ENCODE measurements at regions not wholly inside any gene's neighbourhood (a gene's known extent, or its start where the extent isn't known, plus 50 kb on each side); places are given as distances from the start of the nearest gene placed in this dataset.
"Not testable (repeated sequence)": the region's sequence is repeated elsewhere in the genome, so short reads cannot be mapped to it uniquely, and the experiment has no call there.

- Histone ChIP-seq H3K27me3 (ENCODE audit: insufficient read depth, low read length) (no peaks in the 10 kb centered on the region), H3K36me3 (ENCODE audit: insufficient read depth, low read depth, low read length) (no peaks in the 10 kb centered on the region), H3K4me1 (ENCODE audit: insufficient read depth, low read length) (no peaks in the 10 kb centered on the region)
Measured at GRCh38 chr17:22300177-22300576, 607.9 kb downstream of the KCNJ18 start.

GRCh38 chr17:22300731-22301352, 608.5 kb downstream of the KCNJ18 start:
- H3K4me3 ChIP-seq (ENCODE audit: low read length): no peak overlapping the region
- no peak overlapping the region for H3K9ac ChIP-seq (ENCODE audit: low read depth, low read length)
- H3K4me1 ChIP-seq (ENCODE audit: insufficient read depth, low read length): no peaks in the 10 kb centered on the region
- peaks cover 72% of the 10 kb centered on the region for H3K9me3 ChIP-seq (ENCODE audit: insufficient read depth, low read depth, low read length)
- no peaks in the 10 kb centered on the region for H3K36me3 ChIP-seq (ENCODE audit: insufficient read depth, low read depth, low read length)
- no peak overlapping the region for H3K27ac ChIP-seq (ENCODE audit: low read length)
- no peaks in the 10 kb centered on the region for H3K27me3 ChIP-seq (ENCODE audit: insufficient read depth, low read length)

More at GRCh38 chr17:22300177-22300576, 607.9 kb downstream of the KCNJ18 start:
- Histone ChIP-seq H3K9me3 (ENCODE audit: insufficient read depth, low read depth, low read length) (peaks cover 67% of the 10 kb centered on the region), H3K9ac (ENCODE audit: low read depth, low read length) (no peak overlapping the region), H3K4me3 (ENCODE audit: low read length) (no peak overlapping the region), H3K27ac (ENCODE audit: low read length) (no peak overlapping the region)

- Histone ChIP-seq H3K4me3 (ENCODE audit: low read length) (no peak overlapping the region), H3K9ac (ENCODE audit: low read depth, low read length) (no peak overlapping the region), H3K4me1 (ENCODE audit: insufficient read depth, low read length) (no peaks in the 10 kb centered on the region), H3K27me3 (ENCODE audit: insufficient read depth, low read length) (no peaks in the 10 kb centered on the region), H3K9me3 (ENCODE audit: insufficient read depth, low read depth, low read length) (peaks cover 76% of the 10 kb centered on the region), H3K36me3 (ENCODE audit: insufficient read depth, low read depth, low read length) (no peaks in the 10 kb centered on the region), H3K27ac (ENCODE audit: low read length) (no peak overlapping the region)
Measured at GRCh38 chr17:22301353-22301745, 609.0 kb downstream of the KCNJ18 start.

GRCh38 chr17:22303096-22303495, 610.8 kb downstream of the KCNJ18 start:
- Histone ChIP-seq H3K9me3 (ENCODE audit: insufficient read depth, low read depth, low read length) (peaks cover 93% of the 10 kb centered on the region), H3K9ac (ENCODE audit: low read depth, low read length) (no peak overlapping the region), H3K27ac (ENCODE audit: low read length) (no peak overlapping the region), H3K4me3 (ENCODE audit: low read length) (no peak overlapping the region), H3K36me3 (ENCODE audit: insufficient read depth, low read depth, low read length) (no peaks in the 10 kb centered on the region), H3K27me3 (ENCODE audit: insufficient read depth, low read length) (no peaks in the 10 kb centered on the region), H3K4me1 (ENCODE audit: insufficient read depth, low read length) (no peaks in the 10 kb centered on the region)

- Histone ChIP-seq H3K36me3 (ENCODE audit: insufficient read depth, low read depth, low read length) (no peaks in the 10 kb centered on the region), H3K9me3 (ENCODE audit: insufficient read depth, low read depth, low read length) (peaks cover 96% of the 10 kb centered on the region), H3K4me3 (ENCODE audit: low read length) (no peak overlapping the region), H3K4me1 (ENCODE audit: insufficient read depth, low read length) (no peaks in the 10 kb centered on the region), H3K27ac (ENCODE audit: low read length) (no peak overlapping the region), H3K27me3 (ENCODE audit: insufficient read depth, low read length) (no peaks in the 10 kb centered on the region), H3K9ac (ENCODE audit: low read depth, low read length) (no peak overlapping the region)
Measured at GRCh38 chr17:22303865-22304264, 611.5 kb downstream of the KCNJ18 start.

GRCh38 chr17:22304667-22305303, 612.5 kb downstream of the KCNJ18 start:
- Histone ChIP-seq H3K4me1 (ENCODE audit: insufficient read depth, low read length) (no peaks in the 10 kb centered on the region), H3K27ac (ENCODE audit: low read length) (no peak overlapping the region), H3K9me3 (ENCODE audit: insufficient read depth, low read depth, low read length) (peaks cover 94% of the 10 kb centered on the region), H3K4me3 (ENCODE audit: low read length) (no peak overlapping the region), H3K27me3 (ENCODE audit: insufficient read depth, low read length) (no peaks in the 10 kb centered on the region), H3K9ac (ENCODE audit: low read depth, low read length) (no peak overlapping the region), H3K36me3 (ENCODE audit: insufficient read depth, low read depth, low read length) (no peaks in the 10 kb centered on the region)

GRCh38 chr17:22305356-22306071, 613.2 kb downstream of the KCNJ18 start:
- H3K36me3 ChIP-seq (ENCODE audit: insufficient read depth, low read depth, low read length): no peaks in the 10 kb centered on the region
- H3K27ac ChIP-seq (ENCODE audit: low read length): no peak overlapping the region
- H3K9me3 ChIP-seq (ENCODE audit: insufficient read depth, low read depth, low read length): peaks cover 94% of the 10 kb centered on the region
- H3K27me3 ChIP-seq (ENCODE audit: insufficient read depth, low read length): no peaks in the 10 kb centered on the region
- H3K4me1 ChIP-seq (ENCODE audit: insufficient read depth, low read length): no peaks in the 10 kb centered on the region
- no peak overlapping the region for H3K4me3 ChIP-seq (ENCODE audit: low read length)
- H3K9ac ChIP-seq (ENCODE audit: low read depth, low read length): no peak overlapping the region

- not testable (repeated sequence) for H3K4me3 ChIP-seq (ENCODE audit: low read length); H3K27ac ChIP-seq (ENCODE audit: low read length); H3K27me3 ChIP-seq (ENCODE audit: insufficient read depth, low read length); H3K4me1 ChIP-seq (ENCODE audit: insufficient read depth, low read length); H3K9ac ChIP-seq (ENCODE audit: low read depth, low read length); H3K36me3 ChIP-seq (ENCODE audit: insufficient read depth, low read depth, low read length)
- H3K9me3 ChIP-seq (ENCODE audit: insufficient read depth, low read depth, low read length): peaks cover 80% of the 10 kb centered on the region
Measured at GRCh38 chr17:22310292-22310691, 618.0 kb downstream of the KCNJ18 start.

GRCh38 chr17:22310717-22311686, 618.7 kb downstream of the KCNJ18 start:
- no peaks in the 10 kb centered on the region for H3K27me3 ChIP-seq (ENCODE audit: insufficient read depth, low read length)
- no peaks in the 10 kb centered on the region for H3K36me3 ChIP-seq (ENCODE audit: insufficient read depth, low read depth, low read length)
- peaks cover 73% of the 10 kb centered on the region for H3K9me3 ChIP-seq (ENCODE audit: insufficient read depth, low read depth, low read length)
- H3K4me1 ChIP-seq (ENCODE audit: insufficient read depth, low read length): no peaks in the 10 kb centered on the region
- no peak overlapping the region for H3K27ac ChIP-seq (ENCODE audit: low read length)
- no peak overlapping the region for H3K9ac ChIP-seq (ENCODE audit: low read depth, low read length)
- H3K4me3 ChIP-seq (ENCODE audit: low read length): no peak overlapping the region

- H3K9ac ChIP-seq (ENCODE audit: low read depth, low read length); H3K27ac ChIP-seq (ENCODE audit: low read length); H3K27me3 ChIP-seq (ENCODE audit: insufficient read depth, low read length); H3K4me3 ChIP-seq (ENCODE audit: low read length); H3K4me1 ChIP-seq (ENCODE audit: insufficient read depth, low read length); H3K36me3 ChIP-seq (ENCODE audit: insufficient read depth, low read depth, low read length): not testable (repeated sequence)
- H3K9me3 ChIP-seq (ENCODE audit: insufficient read depth, low read depth, low read length): peaks cover 69% of the 10 kb centered on the region
Measured at GRCh38 chr17:22321001-22321400, 628.7 kb downstream of the KCNJ18 start.

- not testable (repeated sequence) for H3K27ac ChIP-seq (ENCODE audit: low read length); H3K27me3 ChIP-seq (ENCODE audit: insufficient read depth, low read length); H3K9ac ChIP-seq (ENCODE audit: low read depth, low read length); H3K4me3 ChIP-seq (ENCODE audit: low read length); H3K4me1 ChIP-seq (ENCODE audit: insufficient read depth, low read length); H3K36me3 ChIP-seq (ENCODE audit: insufficient read depth, low read depth, low read length)
- H3K9me3 ChIP-seq (ENCODE audit: insufficient read depth, low read depth, low read length): peaks cover 54% of the 10 kb centered on the region
Measured at GRCh38 chr17:22322893-22323550, 630.7 kb downstream of the KCNJ18 start.

Data from iPS-20b (cell line).